Vagina (tissue), 2 donors: ENCODE measurements at regions not wholly inside any gene's neighbourhood (a gene's known extent, or its start where the extent isn't known, plus 50 kb on each side); places are given as distances from the start of the nearest gene placed in this dataset.

Experiments used
- DNase-seq, 2 donors: peaks; one replicate each; pipeline ENCODE4 v3.0.0-alpha.2; 2017; ENCODE audit errors: extremely low spot score in 2 of 2
- H3K27ac ChIP-seq: fragments of 200-600 bp; sonication (generic); one replicate; pipeline ENCODE4 v1.5.1; 2019
- H3K27me3 ChIP-seq: fragments of 200-600 bp; sonication (generic); one replicate; pipeline ENCODE4 v1.5.1; 2019
- H3K36me3 ChIP-seq, 2 donors: fragments of 200-600 bp; sonication (generic); one replicate each; pipeline ENCODE4 v1.5.1; 2017 to 2019
- H3K4me1 ChIP-seq: fragments of 200-600 bp; sonication (generic); one replicate; pipeline ENCODE4 v1.5.1; 2019
- H3K4me3 ChIP-seq, 2 donors: fragments of 200-600 bp; sonication (generic); 1 replicate in 1 of 2; 2 replicates in 1 of 2; pipeline ENCODE4 v1.5.1; 2016 to 2019
- H3K9me3 ChIP-seq: fragments of 200-600 bp; sonication (generic); one replicate; pipeline ENCODE4 v1.5.1; 2019
- POLR2A ChIP-seq, 2 donors: fragments of 450-650 bp; IDR thresholded peaks; one replicate each; pipeline ENCODE4 v1.6.1; 2017; ENCODE audit warnings: antibody characterized with exemption in 2 of 2, mild to moderate bottlenecking in 2 of 2, moderate library complexity in 2 of 2
- POLR2AphosphoS5 ChIP-seq, 2 donors: sonication (generic); formaldehyde crosslinking; IDR thresholded peaks; one replicate each; pipeline ENCODE4 v1.9.0; 2017; ENCODE audit warnings: antibody characterized with exemption in 2 of 2, mild to moderate bottlenecking in 2 of 2, low read depth in 1 of 2; ENCODE audit not compliant: insufficient read depth in 1 of 2
- intact Hi-C: fragments of 100-400 bp; cut with DNase I; formaldehyde crosslinking; loops from one replicate; pipeline ENCODE4 v1.15.1; 2023
- TF ChIP-seq, protein P1 (sequence below), 3 experiments: fragments of 450-650 bp in 2 of 3; fragments of 200-600 bp in 1 of 3; sonication (generic) in 1 of 3; IDR thresholded peaks; one replicate each; pipeline ENCODE4 v1.5.1; 2017 to 2019; ENCODE audit warnings: antibody characterized with exemption in 3 of 3, mild to moderate bottlenecking in 2 of 3, moderate library complexity in 2 of 3

- Histone ChIP-seq H3K4me3 (no peak overlapping the region), H3K27ac (no peak overlapping the region), H3K36me3 (no peaks in the 10 kb centered on the region), H3K4me1 (no peaks in the 10 kb centered on the region), H3K9me3 (no peaks in the 10 kb centered on the region), H3K27me3 (no peaks in the 10 kb centered on the region)
- DNase-seq: no peak
- TF ChIP-seq POLR2AphosphoS5 (IDR thresholded peaks at IDR 0.05; ENCODE audit: insufficient read depth in 1 of 2, low read depth in 1 of 2) (no peak), POLR2A (IDR thresholded peaks at IDR 0.05) (no peak)
- TF ChIP-seq, protein P1, sequence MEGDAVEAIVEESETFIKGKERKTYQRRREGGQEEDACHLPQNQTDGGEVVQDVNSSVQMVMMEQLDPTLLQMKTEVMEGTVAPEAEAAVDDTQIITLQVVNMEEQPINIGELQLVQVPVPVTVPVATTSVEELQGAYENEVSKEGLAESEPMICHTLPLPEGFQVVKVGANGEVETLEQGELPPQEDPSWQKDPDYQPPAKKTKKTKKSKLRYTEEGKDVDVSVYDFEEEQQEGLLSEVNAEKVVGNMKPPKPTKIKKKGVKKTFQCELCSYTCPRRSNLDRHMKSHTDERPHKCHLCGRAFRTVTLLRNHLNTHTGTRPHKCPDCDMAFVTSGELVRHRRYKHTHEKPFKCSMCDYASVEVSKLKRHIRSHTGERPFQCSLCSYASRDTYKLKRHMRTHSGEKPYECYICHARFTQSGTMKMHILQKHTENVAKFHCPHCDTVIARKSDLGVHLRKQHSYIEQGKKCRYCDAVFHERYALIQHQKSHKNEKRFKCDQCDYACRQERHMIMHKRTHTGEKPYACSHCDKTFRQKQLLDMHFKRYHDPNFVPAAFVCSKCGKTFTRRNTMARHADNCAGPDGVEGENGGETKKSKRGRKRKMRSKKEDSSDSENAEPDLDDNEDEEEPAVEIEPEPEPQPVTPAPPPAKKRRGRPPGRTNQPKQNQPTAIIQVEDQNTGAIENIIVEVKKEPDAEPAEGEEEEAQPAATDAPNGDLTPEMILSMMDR (IDR thresholded peaks at IDR 0.05): no peak
- intact Hi-C loops: no loop called here
These were observed 426.4 kb downstream of the TCERG1L start for GRCh38 chr10:130885021-130885655.

DNA sequence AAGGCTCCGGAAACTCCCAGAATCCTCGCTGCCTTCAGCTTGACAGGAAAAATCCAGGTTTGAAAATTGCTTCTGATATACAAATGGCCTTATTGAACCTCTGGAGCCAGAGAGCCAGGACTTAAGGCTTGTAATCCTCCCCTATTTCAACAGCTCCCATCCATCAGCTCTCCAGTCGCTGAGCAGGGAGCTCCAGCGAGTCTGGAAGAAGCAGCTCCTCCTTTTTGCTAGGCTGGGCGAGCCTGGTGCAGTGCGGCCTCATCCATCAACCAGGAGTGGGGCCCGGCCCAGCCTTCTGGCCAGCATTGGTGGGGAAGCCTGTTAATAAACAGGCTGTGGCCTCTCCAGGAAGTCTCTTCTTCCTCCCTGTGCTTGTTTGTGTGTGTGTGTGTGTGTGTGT is 424.4 kb downstream of the TCERG1L start:
- Histone ChIP-seq H3K4me1 (no peaks in the 10 kb centered on the region), H3K4me3 (no peak overlapping the region), H3K9me3 (no peaks in the 10 kb centered on the region), H3K36me3 (no peaks in the 10 kb centered on the region), H3K27ac (no peak overlapping the region), H3K27me3 (no peaks in the 10 kb centered on the region)
- no peak for DNase-seq
- TF ChIP-seq POLR2AphosphoS5 (IDR thresholded peaks at IDR 0.05; ENCODE audit: insufficient read depth in 1 of 2, low read depth in 1 of 2): no peak
- TF ChIP-seq, protein P1 (IDR thresholded peaks at IDR 0.05): no peak
- intact Hi-C loops: no loop called here

GRCh38 chr10:130888493-130888892 is 423.0 kb downstream of the TCERG1L start:
- Histone ChIP-seq H3K4me1 (no peaks in the 10 kb centered on the region), H3K27me3 (no peaks in the 10 kb centered on the region), H3K36me3 (no peaks in the 10 kb centered on the region), H3K27ac (no peak overlapping the region), H3K4me3 (no peak overlapping the region), H3K9me3 (no peaks in the 10 kb centered on the region)
- intact Hi-C loops: no loop called here
- no peak for DNase-seq
- TF ChIP-seq POLR2A (IDR thresholded peaks at IDR 0.05) (no peak), POLR2AphosphoS5 (IDR thresholded peaks at IDR 0.05; ENCODE audit: insufficient read depth in 1 of 2, low read depth in 1 of 2) (no peak)
- TF ChIP-seq, protein P1 (IDR thresholded peaks at IDR 0.05): no peak

DNA sequence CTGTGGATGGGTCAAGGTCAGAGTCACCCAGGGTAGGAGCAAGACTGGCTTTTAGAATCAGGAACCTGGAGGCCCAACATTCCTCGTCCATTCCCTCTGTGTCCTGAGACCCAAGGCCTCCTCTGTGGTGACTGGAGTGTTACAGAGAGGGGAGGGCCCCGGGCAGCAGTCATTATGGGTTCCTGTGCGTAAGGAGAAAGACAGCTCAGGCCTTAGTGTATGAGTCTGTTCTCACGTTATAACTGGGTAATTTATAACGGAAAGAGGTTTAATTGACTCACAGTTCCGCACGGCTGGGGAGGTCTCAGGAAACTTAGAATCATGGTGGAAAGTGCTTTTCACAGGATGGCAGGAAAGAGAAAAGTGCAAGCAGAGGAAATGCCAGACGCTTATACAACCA is 422.3 kb downstream of the TCERG1L start:
- Histone ChIP-seq H3K27me3 (no peaks in the 10 kb centered on the region), H3K9me3 (no peaks in the 10 kb centered on the region), H3K4me1 (no peaks in the 10 kb centered on the region), H3K4me3 (no peak overlapping the region), H3K36me3 (no peaks in the 10 kb centered on the region), H3K27ac (no peak overlapping the region)
- intact Hi-C loops: no loop called here
- TF ChIP-seq, protein P1 (IDR thresholded peaks at IDR 0.05): no peak
- no peak for TF ChIP-seq POLR2AphosphoS5 (IDR thresholded peaks at IDR 0.05; ENCODE audit: insufficient read depth in 1 of 2, low read depth in 1 of 2)
- TF ChIP-seq POLR2A (IDR thresholded peaks at IDR 0.05): no peak
- DNase-seq: no peak

- Histone ChIP-seq H3K4me1 (no peaks in the 10 kb centered on the region), H3K27ac (no peak overlapping the region), H3K27me3 (no peaks in the 10 kb centered on the region), H3K9me3 (no peaks in the 10 kb centered on the region), H3K36me3 (no peaks in the 10 kb centered on the region), H3K4me3 (no peak overlapping the region)
- DNase-seq: no peak
- no peak for TF ChIP-seq POLR2AphosphoS5 (IDR thresholded peaks at IDR 0.05; ENCODE audit: insufficient read depth in 1 of 2, low read depth in 1 of 2)
- TF ChIP-seq POLR2A (IDR thresholded peaks at IDR 0.05): no peak
- TF ChIP-seq, protein P1 (IDR thresholded peaks at IDR 0.05): no peak
- intact Hi-C loops: no loop called here
These were observed 421.7 kb downstream of the TCERG1L start for GRCh38 chr10:130889780-130890179.
